ENCODE measurements at regions not wholly inside any gene's neighbourhood (a gene's known extent, or its start where the extent isn't known, plus 50 kb on each side); places are given as distances from the start of the nearest gene placed in this dataset.

- TF ChIP-seq CTCF (IDR thresholded peaks at IDR 0.05; ENCODE audit: insufficient read depth, low read depth, low read length): no peak
- TF ChIP-seq EZH2 (IDR thresholded peaks at IDR 0.05; ENCODE audit: insufficient read depth, low read length): no peak
These were observed 73.5 kb upstream of the VCAM1 start for GRCh38 chr1:100646001-100646400.

All from astrocyte (in vitro differentiated cells and primary cell).